Dedifferentiated amniotic fluid mesenchymal stem cell (primary cell): ENCODE measurements at regions not wholly inside any gene's neighbourhood (a gene's known extent, or its start where the extent isn't known, plus 50 kb on each side); places are given as distances from the start of the nearest gene placed in this dataset.
"Not testable (repeated sequence)": the region's sequence is repeated elsewhere in the genome, so short reads cannot be mapped to it uniquely, and the experiment has no call there.

Experiments used
- DNase-seq: peaks from one replicate; pipeline ENCODE4 v3.0.0-alpha.2; 2016; ENCODE audit errors: extremely low spot score

- not testable (repeated sequence) for DNase-seq
Observed at GRCh38 chr11:67940440-67940839, 63.5 kb downstream of the UNC93B1 start.

GRCh38 chr11:67938964-67939363 is 64.9 kb downstream of the UNC93B1 start:
- DNase-seq = not testable (repeated sequence)

GRCh38 chr11:67938371-67938770 is 65.5 kb downstream of the UNC93B1 start:
- not testable (repeated sequence) for DNase-seq

GRCh38 chr11:67923565-67923964 is 80.3 kb downstream of the UNC93B1 start:
- DNase-seq = not testable (repeated sequence)

- not testable (repeated sequence) for DNase-seq
Observed at GRCh38 chr11:67920546-67920945, 83.4 kb downstream of the UNC93B1 start.

- DNase-seq = not testable (repeated sequence)
Observed at GRCh38 chr11:67912184-67912583, 91.7 kb downstream of the UNC93B1 start.

- DNase-seq = not testable (repeated sequence)
Observed at GRCh38 chr11:67911211-67911610, 92.7 kb downstream of the UNC93B1 start.

GRCh38 chr11:67910803-67911202 is 93.1 kb downstream of the UNC93B1 start:
- DNase-seq = not testable (repeated sequence)

- DNase-seq = not testable (repeated sequence)
Observed at GRCh38 chr11:67906969-67907368, 96.9 kb downstream of the UNC93B1 start.

GRCh38 chr11:67899462-67899861 is 104.4 kb downstream of the UNC93B1 start:
- DNase-seq = not testable (repeated sequence)

- DNase-seq = not testable (repeated sequence)
Observed at GRCh38 chr11:67893487-67893886, 110.4 kb downstream of the UNC93B1 start.

GRCh38 chr11:67889646-67890045 is 114.3 kb downstream of the UNC93B1 start:
- not testable (repeated sequence) for DNase-seq

- not testable (repeated sequence) for DNase-seq
Observed at GRCh38 chr11:67888056-67888455, 115.8 kb downstream of the UNC93B1 start.

- DNase-seq = not testable (repeated sequence)
Observed at GRCh38 chr11:67886672-67887071, 117.2 kb downstream of the UNC93B1 start.

- DNase-seq = not testable (repeated sequence)
Observed at GRCh38 chr11:67886207-67886606, 117.7 kb downstream of the UNC93B1 start.

GRCh38 chr11:67885574-67885973 is 118.3 kb downstream of the UNC93B1 start:
- not testable (repeated sequence) for DNase-seq

- DNase-seq = not testable (repeated sequence)
Observed at GRCh38 chr11:67884761-67885558, 118.9 kb downstream of the UNC93B1 start.

- DNase-seq = not testable (repeated sequence)
Observed at GRCh38 chr11:67884073-67884757, 119.7 kb downstream of the UNC93B1 start.

GRCh38 chr11:67882304-67882703 is 121.6 kb downstream of the UNC93B1 start:
- DNase-seq = not testable (repeated sequence)

GRCh38 chr11:67881836-67882235 is 122.1 kb downstream of the UNC93B1 start:
- DNase-seq = not testable (repeated sequence)

GRCh38 chr11:67880594-67881196 is 123.2 kb downstream of the UNC93B1 start:
- DNase-seq = not testable (repeated sequence)

GRCh38 chr11:67878666-67879065 is 125.2 kb downstream of the UNC93B1 start:
- DNase-seq = not testable (repeated sequence)
